Peyer's patch (tissue), 4 donors: ENCODE measurements at regions not wholly inside any gene's neighbourhood (a gene's known extent, or its start where the extent isn't known, plus 50 kb on each side); places are given as distances from the start of the nearest gene placed in this dataset.

Experiments used
- POLR2A ChIP-seq, 2 donors: fragments of 450-650 bp; IDR thresholded peaks; one replicate each; pipeline ENCODE4 v1.5.1; 2017; ENCODE audit warnings: antibody characterized with exemption in 2 of 2, mild to moderate bottlenecking in 2 of 2, moderate library complexity in 2 of 2
- TF ChIP-seq, protein P1 (sequence below), 6 experiments: fragments of 450-650 bp in 4 of 6; fragments of 200-600 bp in 2 of 6; sonication (generic) in 1 of 6; IDR thresholded peaks; one replicate each; pipeline ENCODE4 v1.5.1; 2017 to 2019; ENCODE audit warnings: antibody characterized with exemption in 6 of 6, mild to moderate bottlenecking in 3 of 6, moderate library complexity in 1 of 6

DNA sequence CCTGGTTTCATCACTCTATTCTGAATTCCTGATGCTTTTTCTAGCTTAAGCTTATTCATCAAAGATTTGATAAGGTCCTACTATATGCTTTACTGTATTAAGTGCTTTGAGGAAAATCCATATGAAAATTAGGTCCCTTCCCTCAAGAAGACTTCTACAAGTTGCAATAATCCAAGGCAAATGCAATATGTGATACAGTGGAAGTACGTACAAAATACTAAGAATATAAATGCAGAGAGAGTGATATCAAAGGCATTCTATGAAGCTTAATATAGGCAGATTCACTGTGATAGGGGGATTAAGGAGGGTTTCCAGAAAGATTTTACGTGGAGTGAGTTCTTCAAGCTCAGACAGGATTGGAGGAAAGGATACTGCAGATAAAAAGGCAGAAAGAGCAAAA is 142.1 kb downstream of the C6orf118 start:
- no peak for TF ChIP-seq POLR2A (IDR thresholded peaks at IDR 0.05)
- TF ChIP-seq, protein P1, sequence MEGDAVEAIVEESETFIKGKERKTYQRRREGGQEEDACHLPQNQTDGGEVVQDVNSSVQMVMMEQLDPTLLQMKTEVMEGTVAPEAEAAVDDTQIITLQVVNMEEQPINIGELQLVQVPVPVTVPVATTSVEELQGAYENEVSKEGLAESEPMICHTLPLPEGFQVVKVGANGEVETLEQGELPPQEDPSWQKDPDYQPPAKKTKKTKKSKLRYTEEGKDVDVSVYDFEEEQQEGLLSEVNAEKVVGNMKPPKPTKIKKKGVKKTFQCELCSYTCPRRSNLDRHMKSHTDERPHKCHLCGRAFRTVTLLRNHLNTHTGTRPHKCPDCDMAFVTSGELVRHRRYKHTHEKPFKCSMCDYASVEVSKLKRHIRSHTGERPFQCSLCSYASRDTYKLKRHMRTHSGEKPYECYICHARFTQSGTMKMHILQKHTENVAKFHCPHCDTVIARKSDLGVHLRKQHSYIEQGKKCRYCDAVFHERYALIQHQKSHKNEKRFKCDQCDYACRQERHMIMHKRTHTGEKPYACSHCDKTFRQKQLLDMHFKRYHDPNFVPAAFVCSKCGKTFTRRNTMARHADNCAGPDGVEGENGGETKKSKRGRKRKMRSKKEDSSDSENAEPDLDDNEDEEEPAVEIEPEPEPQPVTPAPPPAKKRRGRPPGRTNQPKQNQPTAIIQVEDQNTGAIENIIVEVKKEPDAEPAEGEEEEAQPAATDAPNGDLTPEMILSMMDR (IDR thresholded peaks at IDR 0.05) = no peak
